Stimulated activated CD8-positive, alpha-beta memory T cell treated with anti-CD3 and anti-CD28 coated beads, Interleukin-15, amount 100 ng/mL, for 48 hours (primary cell): ENCODE measurements at regions not wholly inside any gene's neighbourhood (a gene's known extent, or its start where the extent isn't known, plus 50 kb on each side); places are given as distances from the start of the nearest gene placed in this dataset.
"Not testable (repeated sequence)": the region's sequence is repeated elsewhere in the genome, so short reads cannot be mapped to it uniquely, and the experiment has no call there.

Source experiments
- DNase-seq, 2 donors: peaks; one replicate each; pipeline ENCODE4 v3.0.0-alpha.2; 2020; ENCODE audit warnings: low read depth in 2 of 2

GRCh38 chr12:58720421-58720820, 199.9 kb downstream of the LRIG3 start:
- DNase-seq, result no peak

- no peak for DNase-seq
These were observed 194.8 kb downstream of the LRIG3 start for GRCh38 chr12:58725400-58726105.

GRCh38 chr12:58727521-58727920, 192.8 kb downstream of the LRIG3 start:
- no peak for DNase-seq

GRCh38 chr12:58728397-58728796, 191.9 kb downstream of the LRIG3 start:
- no peak for DNase-seq

- no peak for DNase-seq
These were observed 189.2 kb downstream of the LRIG3 start for GRCh38 chr12:58731096-58731495.

GRCh38 chr12:58732894-58733293, 187.4 kb downstream of the LRIG3 start:
- no peak for DNase-seq

- DNase-seq, result no peak
These were observed 179.1 kb downstream of the LRIG3 start for GRCh38 chr12:58741226-58741625.

GRCh38 chr12:58745348-58746125, 174.8 kb downstream of the LRIG3 start:
- DNase-seq, result no peak

- no peak for DNase-seq
These were observed 172.8 kb downstream of the LRIG3 start for GRCh38 chr12:58747533-58747932.

GRCh38 chr12:58750484-58750883, 169.8 kb downstream of the LRIG3 start:
- no peak for DNase-seq

GRCh38 chr12:58757422-58757821, 162.9 kb downstream of the LRIG3 start:
- no peak for DNase-seq

- not testable (repeated sequence) for DNase-seq
These were observed 160.6 kb downstream of the LRIG3 start for GRCh38 chr12:58759745-58760144.

- no peak for DNase-seq
These were observed 159.0 kb downstream of the LRIG3 start for GRCh38 chr12:58761308-58761707.

GRCh38 chr12:58764100-58764953, 156.0 kb downstream of the LRIG3 start:
- DNase-seq, result no peak

GRCh38 chr12:58765076-58765475, 155.2 kb downstream of the LRIG3 start:
- DNase-seq, result no peak

- no peak for DNase-seq
These were observed 154.4 kb downstream of the LRIG3 start for GRCh38 chr12:58765653-58766512.

- no peak for DNase-seq
These were observed 153.8 kb downstream of the LRIG3 start for GRCh38 chr12:58766513-58766870.

GRCh38 chr12:58767496-58767895, 152.8 kb downstream of the LRIG3 start:
- no peak for DNase-seq

GRCh38 chr12:58773986-58774385, 146.3 kb downstream of the LRIG3 start:
- DNase-seq, result no peak

GRCh38 chr12:58774731-58775130, 145.6 kb downstream of the LRIG3 start:
- DNase-seq, result no peak

- no peak for DNase-seq
These were observed 144.9 kb downstream of the LRIG3 start for GRCh38 chr12:58775396-58775795.
